Stimulated activated CD8-positive, alpha-beta memory T cell treated with anti-CD3 and anti-CD28 coated beads, Interleukin-4, amount 100 ng/mL, for 48 hours (primary cell): ENCODE measurements at regions not wholly inside any gene's neighbourhood (a gene's known extent, or its start where the extent isn't known, plus 50 kb on each side); places are given as distances from the start of the nearest gene placed in this dataset.

Experiments
- DNase-seq: peaks from one replicate; pipeline ENCODE4 v3.0.0-alpha.2; 2020

- no peak for DNase-seq
These were observed 83.2 kb downstream of the CEBPB start for GRCh38 chr20:50273601-50274491.

- DNase-seq, result no peak
These were observed 84.2 kb downstream of the CEBPB start for GRCh38 chr20:50274570-50275430.

GRCh38 chr20:50276119-50277063, 85.8 kb downstream of the CEBPB start:
- no peak for DNase-seq

DNA sequence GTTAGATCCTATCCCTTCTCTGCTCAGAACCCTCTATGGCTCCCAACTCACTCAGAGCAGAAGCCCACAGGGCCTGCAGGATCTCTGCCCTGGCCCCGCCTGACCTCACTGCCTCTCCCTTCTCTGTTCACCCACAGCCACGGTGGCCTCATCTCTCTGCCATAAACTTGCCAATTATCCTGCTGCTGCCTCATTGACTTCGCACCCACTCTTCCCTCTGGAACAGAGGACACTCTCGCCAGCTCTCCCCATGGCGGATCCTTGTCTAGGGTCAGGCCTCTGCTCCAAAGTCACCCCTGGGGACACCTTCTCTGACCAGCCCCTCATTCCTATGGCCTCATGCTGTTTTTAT, 86.4 kb downstream of the CEBPB start:
- no peak for DNase-seq

DNA sequence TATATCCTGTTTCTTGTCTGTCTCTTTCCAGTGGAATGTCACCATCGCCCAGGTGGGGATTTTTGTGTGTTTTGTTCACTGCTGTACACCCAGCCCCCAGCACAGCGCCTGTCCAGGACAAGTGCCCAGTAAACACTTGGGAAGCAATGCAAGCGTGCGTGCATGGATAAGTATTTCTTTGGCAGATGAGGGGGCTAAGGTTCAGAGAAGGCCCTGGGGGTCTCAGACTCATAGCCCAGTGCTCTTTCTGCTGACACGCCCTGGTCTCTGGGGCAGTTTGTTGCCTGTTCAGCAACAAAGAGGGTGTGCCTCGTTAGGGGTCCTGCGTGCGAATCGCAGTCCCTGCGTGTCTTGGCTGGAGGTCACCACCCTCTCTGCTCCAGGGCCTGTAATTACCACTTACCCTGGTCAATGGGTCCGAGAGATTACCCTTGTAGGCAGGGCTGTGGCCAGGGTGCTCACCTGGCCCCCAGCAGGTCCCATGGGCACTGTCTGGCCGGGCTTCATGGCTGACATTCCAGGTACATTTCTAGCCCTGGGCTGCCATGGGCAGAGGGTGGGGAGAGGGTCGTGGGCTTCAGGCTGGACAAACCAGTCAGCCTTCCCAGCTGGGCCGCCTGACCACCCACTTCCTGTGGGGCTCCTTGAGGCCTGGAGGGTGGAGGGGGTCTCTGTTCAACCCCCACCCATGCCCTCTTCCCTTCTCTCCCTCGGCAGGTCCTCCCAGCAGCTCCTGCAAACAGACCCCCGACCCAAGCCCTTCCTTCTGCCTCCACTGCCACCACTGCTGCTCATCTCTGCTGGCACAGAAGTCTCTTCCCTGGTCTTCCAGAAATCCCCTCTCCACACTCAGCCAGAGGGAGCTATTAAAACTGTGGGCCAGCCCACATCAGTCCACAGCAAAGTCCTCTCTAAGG, 87.1 kb downstream of the CEBPB start:
- no peak for DNase-seq

DNA sequence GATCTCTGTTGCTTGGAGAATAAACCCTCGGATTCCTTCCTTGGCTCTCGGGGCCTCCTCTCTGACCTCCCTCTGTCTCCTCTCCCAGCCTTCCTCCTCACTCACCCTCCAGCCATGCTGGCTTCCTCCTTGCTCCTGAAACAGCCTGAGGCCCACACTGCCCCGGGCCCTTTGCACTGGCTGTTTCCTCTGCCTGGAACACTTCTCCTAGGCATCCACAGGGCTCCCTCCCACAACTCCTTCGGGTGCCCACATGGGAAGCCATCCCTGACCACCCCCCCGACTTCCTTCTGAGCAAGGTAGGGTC, 87.7 kb downstream of the CEBPB start:
- no peak for DNase-seq

DNA sequence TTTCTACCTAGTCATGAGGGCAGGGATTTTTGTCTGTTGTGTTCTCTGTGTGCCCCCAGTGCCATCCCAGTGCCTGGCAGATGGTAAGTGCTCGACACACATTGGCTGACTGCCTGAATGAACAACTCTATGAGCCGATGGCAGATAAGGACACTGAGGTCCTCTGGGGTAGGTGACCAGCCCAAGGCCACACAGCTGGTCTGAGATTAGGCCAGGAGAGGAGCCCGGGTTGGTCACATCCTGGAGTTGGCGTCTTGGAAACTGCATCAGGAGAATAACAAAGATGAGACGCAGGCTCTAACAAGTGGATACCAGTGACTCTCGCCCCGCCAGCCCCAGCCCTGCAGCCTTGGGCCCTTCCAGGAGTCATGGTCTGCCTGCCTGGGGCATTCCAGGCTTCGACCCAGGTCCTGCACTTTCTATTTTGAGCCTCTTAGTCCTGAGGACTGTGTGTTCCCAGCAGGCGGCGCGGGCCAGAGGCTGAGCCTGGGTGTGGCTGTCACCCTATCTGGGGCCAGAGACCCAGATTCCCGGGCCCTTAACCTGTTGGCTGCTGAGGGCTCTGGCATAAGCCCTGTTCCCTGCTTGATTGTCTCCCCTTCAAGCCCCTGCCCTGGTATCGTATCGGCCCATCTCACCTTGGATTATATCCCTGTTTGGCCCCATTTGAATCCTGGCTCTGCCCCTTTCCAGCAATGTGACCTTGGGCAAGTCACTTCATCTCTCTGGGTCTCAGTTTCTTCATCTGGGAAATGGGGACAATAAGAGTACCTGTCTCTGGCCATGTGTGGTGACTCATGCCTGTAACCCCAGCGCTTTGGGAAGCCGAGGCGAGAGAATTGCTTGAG, 88.3 kb downstream of the CEBPB start:
- DNase-seq, result no peak

DNA sequence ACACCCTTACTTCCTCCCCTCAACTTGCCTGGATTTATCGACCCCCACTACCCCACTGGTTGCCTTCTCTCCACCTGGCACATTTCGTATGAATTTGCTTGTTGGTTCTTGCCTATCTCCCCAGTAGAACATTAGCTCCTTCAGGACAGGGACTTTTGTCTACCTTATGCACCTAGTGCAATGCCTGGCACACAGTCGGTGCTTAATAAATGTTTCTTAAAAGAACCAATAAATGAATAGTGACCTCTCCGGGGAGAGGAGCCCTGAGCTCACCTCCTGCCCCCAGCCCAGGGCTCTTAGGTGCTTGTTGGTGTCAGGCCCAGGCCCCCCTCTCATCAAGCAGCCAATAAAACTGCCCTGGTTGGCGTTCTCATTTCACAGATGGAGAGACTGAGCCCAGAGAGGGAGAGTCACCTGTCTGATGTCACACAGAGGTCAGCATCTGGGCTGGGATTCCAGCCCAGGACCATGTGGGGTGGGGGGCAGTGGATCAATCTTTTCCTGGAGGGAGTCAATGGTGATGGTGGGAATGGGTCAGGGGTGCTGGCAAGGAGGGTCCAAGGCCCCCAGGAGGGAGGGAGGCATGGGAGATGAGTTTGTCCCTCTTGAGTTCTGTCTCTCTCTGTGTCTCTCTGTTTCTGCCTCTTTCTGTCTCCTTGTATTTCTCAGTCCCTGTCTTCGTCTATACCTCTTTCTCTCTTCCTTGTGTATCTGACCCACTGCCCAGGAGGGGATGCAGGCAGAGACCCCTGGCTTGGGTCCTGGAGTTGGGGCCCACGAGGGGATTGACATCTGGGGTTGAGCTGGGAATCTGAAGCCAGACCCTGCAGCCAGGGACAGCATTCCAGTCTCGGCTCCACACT, 89.6 kb downstream of the CEBPB start:
- DNase-seq, result no peak

DNA sequence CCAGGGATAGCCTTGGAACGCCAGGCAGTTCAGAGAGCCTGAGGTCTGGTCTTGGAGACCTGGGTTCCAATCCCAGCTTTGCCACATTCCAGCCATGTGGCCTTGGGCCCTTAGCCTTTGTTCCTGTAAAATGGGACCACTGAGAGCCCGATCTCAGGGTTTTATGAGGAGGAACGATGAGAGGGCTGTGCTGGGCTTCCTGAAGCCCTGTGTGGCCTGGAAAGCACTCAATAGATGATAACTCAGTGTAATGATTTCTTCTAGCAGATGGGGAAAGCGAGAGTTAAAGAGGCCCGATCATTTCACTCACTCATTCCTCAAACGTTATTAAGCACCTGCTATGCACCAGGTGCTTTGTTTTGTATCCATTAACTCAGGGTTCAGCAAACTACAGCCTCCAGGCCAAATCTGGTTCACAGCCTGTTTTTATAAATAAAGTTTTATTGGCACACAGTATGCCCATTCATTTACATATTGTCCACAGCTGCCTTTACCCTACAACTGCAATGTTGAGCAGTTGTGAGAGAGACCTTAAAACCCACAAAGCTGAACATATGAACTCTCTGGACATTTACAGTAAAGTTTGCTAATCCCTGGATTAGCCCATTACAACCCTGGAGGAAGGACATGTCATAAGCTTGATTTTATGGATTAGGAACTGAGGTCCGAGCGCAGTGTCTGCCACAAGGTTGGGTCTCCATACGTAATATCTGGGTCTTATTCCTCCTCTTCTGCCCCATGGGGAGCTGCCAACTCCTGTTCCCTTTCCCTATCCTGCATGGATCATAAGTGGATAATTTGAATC, 90.4 kb downstream of the CEBPB start:
- no peak for DNase-seq

DNA sequence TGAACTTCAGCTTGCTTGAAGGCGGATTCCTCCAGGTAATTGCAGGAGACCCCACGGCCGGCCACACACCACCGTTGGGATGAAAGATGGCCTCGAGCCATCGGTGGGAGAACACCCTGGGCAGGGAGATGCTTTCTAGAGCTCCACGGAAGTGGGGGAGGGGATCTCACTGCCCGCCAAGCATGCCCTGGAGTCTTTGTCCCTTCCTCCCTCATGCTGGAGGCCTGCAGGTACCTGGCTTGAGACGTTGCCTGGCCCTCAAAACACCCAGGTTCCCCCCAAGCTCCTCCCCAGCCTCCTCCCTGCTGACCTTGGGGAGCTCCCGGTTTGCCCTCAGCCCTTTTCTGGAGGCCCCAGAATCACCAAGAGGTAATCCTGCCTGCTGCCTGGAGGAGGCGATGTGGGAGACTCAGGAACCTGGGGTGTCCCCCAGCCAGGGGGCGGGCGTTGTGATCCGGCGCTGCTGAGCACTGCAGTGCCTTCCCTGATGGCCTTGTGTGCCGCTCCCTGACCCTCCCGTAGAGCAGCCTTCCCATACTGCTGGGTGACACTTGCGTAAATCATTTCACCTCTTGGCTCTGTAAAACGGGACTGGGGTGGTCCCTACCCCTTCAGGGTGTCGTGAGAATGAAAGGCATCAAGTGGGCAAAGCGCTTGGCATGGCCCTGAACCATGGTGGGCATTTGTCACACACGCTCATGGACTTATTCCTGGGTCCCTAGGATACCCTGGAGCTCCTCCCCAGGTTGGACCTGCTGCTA, 91.4 kb downstream of the CEBPB start:
- DNase-seq, result peak; percentile 50

- DNase-seq, result no peak
These were observed 92.1 kb downstream of the CEBPB start for GRCh38 chr20:50282592-50283241.

GRCh38 chr20:50283370-50283769, 92.7 kb downstream of the CEBPB start:
- no peak for DNase-seq

- peak; percentile 78 for DNase-seq
These were observed 93.5 kb downstream of the CEBPB start for GRCh38 chr20:50283922-50284810.

GRCh38 chr20:50284811-50285375, 94.3 kb downstream of the CEBPB start:
- DNase-seq, result no peak

GRCh38 chr20:50285376-50286173, 94.9 kb downstream of the CEBPB start:
- DNase-seq, result peak; percentile 47

DNA sequence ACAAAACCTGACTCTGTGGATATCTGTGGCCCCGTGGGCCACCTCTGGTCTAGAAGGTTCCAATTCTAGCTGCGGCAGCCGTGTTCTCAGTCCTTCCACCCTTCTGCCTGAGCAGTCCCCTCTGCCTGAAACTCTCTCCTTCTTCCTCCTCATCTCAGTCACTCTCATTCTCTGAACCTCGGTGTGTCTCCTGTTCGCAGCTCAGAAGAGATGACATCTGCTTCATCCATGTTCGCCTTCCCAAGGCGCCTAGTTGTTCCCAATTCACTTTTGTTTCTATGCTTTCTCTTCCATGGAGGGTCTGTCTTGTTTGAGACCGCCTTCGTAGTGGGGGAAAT, 95.5 kb downstream of the CEBPB start:
- DNase-seq, result no peak
